ENCODE measurements at regions not wholly inside any gene's neighbourhood (a gene's known extent, or its start where the extent isn't known, plus 50 kb on each side); places are given as distances from the start of the nearest gene placed in this dataset.

GRCh38 chr2:140041811-140042210, 1261.6 kb upstream of the NXPH2 start:
- TF ChIP-seq POLR2A (IDR thresholded peaks at IDR 0.05) (no peak), CTCF (IDR thresholded peaks at IDR 0.05) (no peak), POLR2AphosphoS5 (IDR thresholded peaks at IDR 0.05) (no peak), EP300 (IDR thresholded peaks at IDR 0.05; ENCODE audit: low read depth) (no peak)
